ENCODE measurements at regions not wholly inside any gene's neighbourhood (a gene's known extent, or its start where the extent isn't known, plus 50 kb on each side); places are given as distances from the start of the nearest gene placed in this dataset.

DNA sequence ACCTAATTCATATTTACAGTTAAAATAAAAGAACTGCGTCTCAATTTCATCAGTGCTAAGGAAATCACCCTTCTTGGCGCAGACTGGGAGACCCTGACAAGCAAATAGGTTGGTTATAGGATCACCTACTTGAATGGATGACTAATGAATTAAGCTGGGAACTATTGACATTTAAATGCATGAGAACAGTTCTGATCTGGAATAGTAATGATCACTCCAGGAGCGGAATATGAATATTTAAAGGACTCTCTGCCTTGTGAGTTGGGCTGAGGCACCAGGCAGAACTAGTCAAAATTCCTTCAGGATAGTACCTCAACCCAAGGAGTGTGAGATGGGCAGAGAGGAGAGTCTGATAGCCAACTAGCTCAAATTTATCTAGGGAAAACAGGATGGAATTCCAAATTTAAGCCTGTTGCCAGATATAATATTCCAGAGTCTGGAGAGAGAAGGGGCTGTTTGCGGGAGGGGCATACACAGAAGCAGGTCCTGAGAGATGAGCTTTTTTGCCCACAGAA lies 364.4 kb downstream of the CSNK1G3 start:
- CTCF ChIA-PET, result no interaction called here
- no TSS peak for BruUV-seq (replicated peaks)
- Histone ChIP-seq H3K9me3 (ENCODE audit: control insufficient read depth in 1 of 2, insufficient read depth in 1 of 2, low read depth in 1 of 2, low read length in 2 of 2) (no peaks in the 10 kb centered on the region), H4K20me1 (ENCODE audit: insufficient read depth) (no peaks in the 10 kb centered on the region), H2AFZ (ENCODE audit: low read depth, low read length, poor library complexity, severe bottlenecking) (no peak overlapping the region), H3K4me2 (ENCODE audit: low read length) (no peak overlapping the region), H3K27me3 (ENCODE audit: insufficient read depth, low read length) (no peaks in the 10 kb centered on the region), H3K27ac (ENCODE audit: low read depth, low read length) (no peak overlapping the region), H3K4me1 (ENCODE audit: control insufficient read depth in 1 of 2, insufficient read depth in 2 of 2, low read length in 2 of 2) (0 out of 4 replicates have a peak, but pooled peaks cover 0 to 6% of the 10 kb centered on the region in 2 experiments), H3K79me2 (ENCODE audit: insufficient read depth, low read length) (no peaks in the 10 kb centered on the region), H3K4me3 (replicated peaks in 1 of 2; ENCODE audit: low read depth in 1 of 2, low read length in 2 of 2) (no peak overlapping the region), H3K36me3 (ENCODE audit: control insufficient read depth in 1 of 2, insufficient read depth in 2 of 2, low read length in 2 of 2) (no peaks in the 10 kb centered on the region), H3K9ac (ENCODE audit: low read length) (no peak overlapping the region), H3K9me2 (ENCODE audit: insufficient read depth) (no peaks in the 10 kb centered on the region)
- TF ChIP-seq EZH2phosphoT487 (IDR thresholded peaks at IDR 0.05; ENCODE audit: borderline replicate concordance) (no peak), SIN3A (IDR thresholded peaks at IDR 0.05; ENCODE audit: low read depth) (no peak), EGR1 (IDR thresholded peaks at IDR 0.05; ENCODE audit: low read depth) (no peak), JUND (IDR thresholded peaks at IDR 0.05) (no peak), TCF7L2 (IDR thresholded peaks at IDR 0.05; ENCODE audit: borderline replicate concordance, extremely low read depth, insufficient read depth, insufficient read length) (no peak), POLR2AphosphoS5 (IDR thresholded peaks at IDR 0.05; ENCODE audit: low read depth, low read length) (no peak)
- TF ChIP-seq, protein P1, sequence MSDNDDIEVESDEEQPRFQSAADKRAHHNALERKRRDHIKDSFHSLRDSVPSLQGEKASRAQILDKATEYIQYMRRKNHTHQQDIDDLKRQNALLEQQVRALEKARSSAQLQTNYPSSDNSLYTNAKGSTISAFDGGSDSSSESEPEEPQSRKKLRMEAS (IDR thresholded peaks at IDR 0.05), result no peak
- POLR2A ChIA-PET, result no interaction called here
- intact Hi-C loops (cut with micrococcal nuclease), result no loop called here
- DNase-seq (ENCODE audit: low read depth, low spot score) (no peak), ATAC-seq (no peak)
- RAD21 ChIA-PET (ENCODE audit: low non-redundant PET in 1 of 2, low total read pairs in 2 of 2, uncharacterized antibody in 2 of 2, unreplicated experiment in 2 of 2), result no interaction called here

DNA sequence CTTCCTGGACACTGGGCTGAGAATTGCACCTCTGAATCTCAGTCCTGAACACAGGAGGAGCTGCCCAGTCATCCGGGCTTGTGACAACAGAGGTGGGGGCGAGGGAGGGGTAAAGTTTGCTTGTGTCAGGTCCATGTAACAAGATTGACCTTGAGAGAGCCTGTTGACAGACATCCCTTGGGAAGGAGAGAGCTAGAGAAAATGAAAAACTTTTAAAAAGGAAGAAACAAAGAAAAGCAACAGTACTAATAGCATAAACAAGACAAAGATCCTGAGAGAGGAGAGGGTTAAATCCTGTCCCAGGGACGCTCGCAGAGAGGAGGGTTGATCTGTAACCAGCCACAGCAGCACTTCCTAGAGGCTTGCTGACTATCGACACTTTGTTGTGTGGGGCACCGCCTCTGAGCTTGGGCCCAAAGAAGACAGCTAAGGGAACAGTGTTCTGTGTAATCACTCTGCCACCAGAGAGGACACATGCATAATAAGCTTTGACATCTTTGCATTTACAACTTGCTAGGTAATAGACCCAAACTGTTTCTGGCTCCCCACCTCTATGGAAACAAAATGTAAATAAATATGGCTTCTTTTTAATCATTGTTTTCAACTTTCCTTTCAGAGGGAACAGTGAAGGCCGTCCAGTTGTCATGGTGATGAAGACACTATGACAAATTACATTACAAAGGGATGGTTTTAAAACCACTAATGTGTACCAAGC lies 363.7 kb downstream of the CSNK1G3 start:
- H3K27ac ChIP-seq (ENCODE audit: low read depth, low read length), result no peak overlapping the region
- BruUV-seq (replicated peaks), result no TSS peak
- no peak overlapping the region for H3K4me3 ChIP-seq (replicated peaks in 1 of 2; ENCODE audit: low read depth in 1 of 2, low read length in 2 of 2)
- TF ChIP-seq, protein P2, sequence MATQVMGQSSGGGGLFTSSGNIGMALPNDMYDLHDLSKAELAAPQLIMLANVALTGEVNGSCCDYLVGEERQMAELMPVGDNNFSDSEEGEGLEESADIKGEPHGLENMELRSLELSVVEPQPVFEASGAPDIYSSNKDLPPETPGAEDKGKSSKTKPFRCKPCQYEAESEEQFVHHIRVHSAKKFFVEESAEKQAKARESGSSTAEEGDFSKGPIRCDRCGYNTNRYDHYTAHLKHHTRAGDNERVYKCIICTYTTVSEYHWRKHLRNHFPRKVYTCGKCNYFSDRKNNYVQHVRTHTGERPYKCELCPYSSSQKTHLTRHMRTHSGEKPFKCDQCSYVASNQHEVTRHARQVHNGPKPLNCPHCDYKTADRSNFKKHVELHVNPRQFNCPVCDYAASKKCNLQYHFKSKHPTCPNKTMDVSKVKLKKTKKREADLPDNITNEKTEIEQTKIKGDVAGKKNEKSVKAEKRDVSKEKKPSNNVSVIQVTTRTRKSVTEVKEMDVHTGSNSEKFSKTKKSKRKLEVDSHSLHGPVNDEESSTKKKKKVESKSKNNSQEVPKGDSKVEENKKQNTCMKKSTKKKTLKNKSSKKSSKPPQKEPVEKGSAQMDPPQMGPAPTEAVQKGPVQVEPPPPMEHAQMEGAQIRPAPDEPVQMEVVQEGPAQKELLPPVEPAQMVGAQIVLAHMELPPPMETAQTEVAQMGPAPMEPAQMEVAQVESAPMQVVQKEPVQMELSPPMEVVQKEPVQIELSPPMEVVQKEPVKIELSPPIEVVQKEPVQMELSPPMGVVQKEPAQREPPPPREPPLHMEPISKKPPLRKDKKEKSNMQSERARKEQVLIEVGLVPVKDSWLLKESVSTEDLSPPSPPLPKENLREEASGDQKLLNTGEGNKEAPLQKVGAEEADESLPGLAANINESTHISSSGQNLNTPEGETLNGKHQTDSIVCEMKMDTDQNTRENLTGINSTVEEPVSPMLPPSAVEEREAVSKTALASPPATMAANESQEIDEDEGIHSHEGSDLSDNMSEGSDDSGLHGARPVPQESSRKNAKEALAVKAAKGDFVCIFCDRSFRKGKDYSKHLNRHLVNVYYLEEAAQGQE (IDR thresholded peaks at IDR 0.05; ENCODE audit: low read depth), result no peak
- TF ChIP-seq FOSL1 (IDR thresholded peaks at IDR 0.05; ENCODE audit: low read depth) (no peak), RAD21 (IDR thresholded peaks at IDR 0.05; ENCODE audit: low read depth) (no peak), TCF7L2 (IDR thresholded peaks at IDR 0.05; ENCODE audit: borderline replicate concordance, extremely low read depth, insufficient read depth, insufficient read length) (no peak), POLR2AphosphoS5 (IDR thresholded peaks at IDR 0.05; ENCODE audit: low read depth, low read length) (no peak), SRF (IDR thresholded peaks at IDR 0.05; ENCODE audit: low read depth) (no peak), EZH2 (IDR thresholded peaks at IDR 0.05) (no peak), ZFX (IDR thresholded peaks at IDR 0.05) (no peak)
- TF ChIP-seq, protein P3, sequence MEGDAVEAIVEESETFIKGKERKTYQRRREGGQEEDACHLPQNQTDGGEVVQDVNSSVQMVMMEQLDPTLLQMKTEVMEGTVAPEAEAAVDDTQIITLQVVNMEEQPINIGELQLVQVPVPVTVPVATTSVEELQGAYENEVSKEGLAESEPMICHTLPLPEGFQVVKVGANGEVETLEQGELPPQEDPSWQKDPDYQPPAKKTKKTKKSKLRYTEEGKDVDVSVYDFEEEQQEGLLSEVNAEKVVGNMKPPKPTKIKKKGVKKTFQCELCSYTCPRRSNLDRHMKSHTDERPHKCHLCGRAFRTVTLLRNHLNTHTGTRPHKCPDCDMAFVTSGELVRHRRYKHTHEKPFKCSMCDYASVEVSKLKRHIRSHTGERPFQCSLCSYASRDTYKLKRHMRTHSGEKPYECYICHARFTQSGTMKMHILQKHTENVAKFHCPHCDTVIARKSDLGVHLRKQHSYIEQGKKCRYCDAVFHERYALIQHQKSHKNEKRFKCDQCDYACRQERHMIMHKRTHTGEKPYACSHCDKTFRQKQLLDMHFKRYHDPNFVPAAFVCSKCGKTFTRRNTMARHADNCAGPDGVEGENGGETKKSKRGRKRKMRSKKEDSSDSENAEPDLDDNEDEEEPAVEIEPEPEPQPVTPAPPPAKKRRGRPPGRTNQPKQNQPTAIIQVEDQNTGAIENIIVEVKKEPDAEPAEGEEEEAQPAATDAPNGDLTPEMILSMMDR (IDR thresholded peaks at IDR 0.05 in 2 of 3, conservative IDR thresholded peaks at IDR 0.05 in 1 of 3; ENCODE audit: borderline replicate concordance in 1 of 3, insufficient read depth in 1 of 3, low read depth in 2 of 3, low read length in 2 of 3), result no peak
- TF ChIP-seq, protein P1 (IDR thresholded peaks at IDR 0.05), result no peak

More for the DNA sequence above, 363.7 kb downstream of the CSNK1G3 start:
- no peaks in the 10 kb centered on the region for H4K20me1 ChIP-seq (ENCODE audit: insufficient read depth)
- H3K4me2 ChIP-seq (ENCODE audit: low read length), result no peak overlapping the region
- DNase-seq (ENCODE audit: low read depth, low spot score), result no peak
- peak overlapping the region; percentile 17 for H2AFZ ChIP-seq (ENCODE audit: low read depth, low read length, poor library complexity, severe bottlenecking)
- H3K27me3 ChIP-seq (ENCODE audit: insufficient read depth, low read length), result no peaks in the 10 kb centered on the region
- H3K9me2 ChIP-seq (ENCODE audit: insufficient read depth), result no peaks in the 10 kb centered on the region
- peak; percentile 46; the same call in 1 of the 2 replicates for ATAC-seq
- intact Hi-C loops (cut with micrococcal nuclease), result no loop called here
- ChIA-PET POLR2A (no interaction called here), RAD21 (ENCODE audit: low non-redundant PET in 1 of 2, low total read pairs in 2 of 2, uncharacterized antibody in 2 of 2, unreplicated experiment in 2 of 2) (no interaction called here), CTCF (no interaction called here)
- H3K79me2 ChIP-seq (ENCODE audit: insufficient read depth, low read length), result no peaks in the 10 kb centered on the region
- H3K4me1 ChIP-seq (ENCODE audit: control insufficient read depth in 1 of 2, insufficient read depth in 2 of 2, low read length in 2 of 2), result 0 out of 4 replicates have a peak, but pooled peaks cover 0 to 6% of the 10 kb centered on the region in 2 experiments
- H3K9me3 ChIP-seq (ENCODE audit: control insufficient read depth in 1 of 2, insufficient read depth in 1 of 2, low read depth in 1 of 2, low read length in 2 of 2), result no peaks in the 10 kb centered on the region
- H3K9ac ChIP-seq (ENCODE audit: low read length), result no peak overlapping the region
- no peaks in the 10 kb centered on the region for H3K36me3 ChIP-seq (ENCODE audit: control insufficient read depth in 1 of 2, insufficient read depth in 2 of 2, low read length in 2 of 2)

All from HCT116 (cell line).